Upper lobe of left lung (tissue), 6 donors: ENCODE measurements at regions not wholly inside any gene's neighbourhood (a gene's known extent, or its start where the extent isn't known, plus 50 kb on each side); places are given as distances from the start of the nearest gene placed in this dataset.

Experiments used
- ATAC-seq, 2 donors: fragments of 200-7000 bp; cut with Tn5 transposase; one replicate each; pipeline ENCODE4 v1.9.1; 2022; ENCODE audit warnings: mild to moderate bottlenecking in 2 of 2, moderate library complexity in 2 of 2; ENCODE audit not compliant: low FRiP score in 2 of 2
- DNase-seq, 2 donors: peaks; one replicate each; pipeline ENCODE4 v3.0.0-alpha.2; 2019 to 2020
- H3K27ac ChIP-seq, 4 donors: fragments of 200-600 bp; sonication (generic); one replicate each; pipeline ENCODE4 v1.5.1; 2016 to 2019
- H3K27me3 ChIP-seq, 4 donors: fragments of 200-600 bp; sonication (generic); one replicate each; pipeline ENCODE4 v1.5.1; 2017 to 2019
- H3K36me3 ChIP-seq, 4 donors: fragments of 200-600 bp; sonication (generic); one replicate each; pipeline ENCODE4 v1.5.1; 2016 to 2019
- H3K4me1 ChIP-seq, 4 donors: fragments of 200-600 bp; sonication (generic); one replicate each; pipeline ENCODE4 v1.5.1; 2018 to 2019
- H3K4me3 ChIP-seq, 4 donors: fragments of 200-600 bp; sonication (generic); one replicate each; pipeline ENCODE4 v1.5.1; 2017 to 2019; ENCODE audit warnings: mild to moderate bottlenecking in 2 of 4, moderate library complexity in 1 of 4
- H3K9me3 ChIP-seq, 4 donors: fragments of 200-600 bp; sonication (generic); one replicate each; pipeline ENCODE4 v1.5.1; 2018 to 2019
- EP300 ChIP-seq, 4 donors: sonication (generic); formaldehyde crosslinking; IDR thresholded peaks; one replicate each; pipeline ENCODE4 v1.5.1; 2017; ENCODE audit warnings: antibody characterized with exemption in 4 of 4, control low read depth in 2 of 4
- POLR2A ChIP-seq, 4 donors: fragments of 450-650 bp; IDR thresholded peaks; one replicate each; pipeline ENCODE4 v1.5.1; 2016 to 2017; ENCODE audit warnings: antibody characterized with exemption in 4 of 4, mild to moderate bottlenecking in 2 of 4
- POLR2AphosphoS5 ChIP-seq, 2 donors: sonication (generic); formaldehyde crosslinking; IDR thresholded peaks; one replicate each; pipeline ENCODE4 v1.5.1; 2017; ENCODE audit warnings: antibody characterized with exemption in 2 of 2
- WGBS, 2 donors: methylation state at CpG; one replicate each; pipeline ENCODE4 v1.1.5; 2017 to 2018; 5-methylcytosine and 5-hydroxymethylcytosine counted together
- TF ChIP-seq, protein P1 (sequence below), 6 experiments: fragments of 450-650 bp in 4 of 6; fragments of 200-600 bp in 2 of 6; sonication (generic) in 2 of 6; IDR thresholded peaks; one replicate each; pipeline ENCODE4 v1.5.1; 2016 to 2019; ENCODE audit warnings: antibody characterized with exemption in 6 of 6
- donor health status: DM: no; HTN: no; CAD: no; lungs with moderate emphysema.
- donor health status: DM: no; HTN: yes; CAD: no; lungs with severe emphysema.

DNA sequence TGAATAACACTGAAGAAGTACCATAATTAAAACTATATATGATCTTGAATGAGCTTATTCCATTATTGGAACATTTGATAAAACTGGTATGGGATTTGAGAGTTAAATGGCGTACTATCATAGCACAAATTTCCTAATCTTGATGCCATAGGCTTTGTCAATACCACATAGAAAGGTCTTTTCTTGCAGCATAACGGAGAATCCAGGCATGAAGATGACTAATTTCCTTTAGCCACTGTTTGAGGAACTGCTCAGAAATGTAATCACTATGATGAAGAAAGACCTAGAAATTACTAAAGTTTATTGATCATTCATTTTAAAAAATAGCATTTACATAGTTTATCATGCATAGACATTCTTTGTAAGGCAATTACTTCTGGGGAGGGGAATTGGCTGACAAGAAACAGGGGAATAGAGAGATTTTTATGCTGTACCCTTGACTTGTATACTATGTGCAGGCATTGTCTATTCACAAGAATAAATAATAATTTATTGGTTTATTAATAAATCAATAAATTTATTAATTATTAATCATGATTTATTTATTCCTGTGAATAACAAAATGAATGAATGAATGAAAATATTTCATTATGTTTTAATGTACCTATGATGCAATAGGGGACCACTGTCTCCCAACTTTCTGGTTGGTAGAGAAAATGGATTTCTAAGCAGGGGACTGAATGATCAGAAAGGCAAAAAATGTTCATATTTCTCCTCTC, 2676.6 kb downstream of the PCDH9 start:
- Histone ChIP-seq H3K9me3 (no peaks in the 10 kb centered on the region), H3K27ac (no peak overlapping the region), H3K27me3 (no peaks in the 10 kb centered on the region), H3K4me1 (no peaks in the 10 kb centered on the region), H3K4me3 (no peak overlapping the region), H3K36me3 (no peaks in the 10 kb centered on the region)
- ATAC-seq: no peak
- TF ChIP-seq, protein P1, sequence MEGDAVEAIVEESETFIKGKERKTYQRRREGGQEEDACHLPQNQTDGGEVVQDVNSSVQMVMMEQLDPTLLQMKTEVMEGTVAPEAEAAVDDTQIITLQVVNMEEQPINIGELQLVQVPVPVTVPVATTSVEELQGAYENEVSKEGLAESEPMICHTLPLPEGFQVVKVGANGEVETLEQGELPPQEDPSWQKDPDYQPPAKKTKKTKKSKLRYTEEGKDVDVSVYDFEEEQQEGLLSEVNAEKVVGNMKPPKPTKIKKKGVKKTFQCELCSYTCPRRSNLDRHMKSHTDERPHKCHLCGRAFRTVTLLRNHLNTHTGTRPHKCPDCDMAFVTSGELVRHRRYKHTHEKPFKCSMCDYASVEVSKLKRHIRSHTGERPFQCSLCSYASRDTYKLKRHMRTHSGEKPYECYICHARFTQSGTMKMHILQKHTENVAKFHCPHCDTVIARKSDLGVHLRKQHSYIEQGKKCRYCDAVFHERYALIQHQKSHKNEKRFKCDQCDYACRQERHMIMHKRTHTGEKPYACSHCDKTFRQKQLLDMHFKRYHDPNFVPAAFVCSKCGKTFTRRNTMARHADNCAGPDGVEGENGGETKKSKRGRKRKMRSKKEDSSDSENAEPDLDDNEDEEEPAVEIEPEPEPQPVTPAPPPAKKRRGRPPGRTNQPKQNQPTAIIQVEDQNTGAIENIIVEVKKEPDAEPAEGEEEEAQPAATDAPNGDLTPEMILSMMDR (IDR thresholded peaks at IDR 0.05): no peak
- TF ChIP-seq EP300 (IDR thresholded peaks at IDR 0.05): no peak
- TF ChIP-seq POLR2AphosphoS5 (IDR thresholded peaks at IDR 0.05): no peak
- TF ChIP-seq POLR2A (IDR thresholded peaks at IDR 0.05): no peak
- no peak for DNase-seq
- 66 to 72% methylated on average over 2 of the region's 2 CpGs for WGBS, 2 donors

DNA sequence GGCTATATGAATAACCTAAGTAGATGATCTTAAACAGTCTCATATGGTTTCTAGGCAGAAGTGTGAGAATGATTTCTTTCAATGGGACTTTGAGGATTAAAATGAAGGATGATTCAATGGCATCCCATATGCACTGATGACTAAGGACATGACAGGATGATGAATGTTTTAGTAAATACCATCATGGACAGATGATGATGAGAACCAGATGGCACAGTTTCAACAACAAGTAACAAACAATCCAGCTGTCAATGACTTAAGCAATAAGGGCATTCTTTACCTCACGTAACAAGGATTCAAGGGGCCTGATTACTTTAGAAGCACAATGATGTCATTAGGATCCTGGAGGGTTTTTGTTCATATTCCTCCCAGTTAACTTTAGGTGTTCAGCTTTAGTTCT, 2678.4 kb downstream of the PCDH9 start:
- DNase-seq (no peak), ATAC-seq (no peak)
- Histone ChIP-seq H3K27me3 (no peaks in the 10 kb centered on the region), H3K4me3 (no peak overlapping the region), H3K36me3 (no peaks in the 10 kb centered on the region), H3K9me3 (no peaks in the 10 kb centered on the region), H3K27ac (no peak overlapping the region), H3K4me1 (no peaks in the 10 kb centered on the region)
- TF ChIP-seq EP300 (IDR thresholded peaks at IDR 0.05) (no peak), POLR2A (IDR thresholded peaks at IDR 0.05) (no peak), POLR2AphosphoS5 (IDR thresholded peaks at IDR 0.05) (no peak)
- TF ChIP-seq, protein P1 (IDR thresholded peaks at IDR 0.05): no peak
- 70 to 79% methylated on average over 1 of the region's 1 CpG for WGBS, 2 donors

DNA sequence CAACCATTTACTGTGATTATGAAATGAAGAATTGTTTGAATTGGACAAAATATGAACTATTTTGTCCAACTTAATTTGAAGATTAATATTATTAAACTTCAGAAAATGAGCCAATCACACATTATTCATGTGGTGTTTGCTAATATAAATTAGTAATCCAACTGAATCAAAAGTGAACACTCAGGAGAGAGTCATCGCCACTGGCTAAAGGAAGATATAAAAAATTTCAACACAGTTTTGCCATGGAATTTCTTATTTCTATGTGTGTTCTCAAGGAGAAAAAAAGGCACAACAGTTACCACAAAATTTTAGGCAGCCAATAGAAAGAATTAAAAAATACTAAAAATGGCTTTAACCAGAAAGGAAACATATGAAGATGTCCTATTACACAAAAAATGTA, 2683.8 kb downstream of the PCDH9 start:
- Histone ChIP-seq H3K4me1 (no peaks in the 10 kb centered on the region), H3K27ac (no peak overlapping the region), H3K4me3 (no peak overlapping the region), H3K36me3 (no peaks in the 10 kb centered on the region), H3K9me3 (no peaks in the 10 kb centered on the region), H3K27me3 (no peaks in the 10 kb centered on the region)
- ATAC-seq: no peak
- no peak for DNase-seq
- whole genome bisulfite sequencing, 2 donors: 90 to 93% methylated on average over 1 of the region's 1 CpG
- TF ChIP-seq, protein P1 (IDR thresholded peaks at IDR 0.05): no peak
- TF ChIP-seq EP300 (IDR thresholded peaks at IDR 0.05): no peak
- TF ChIP-seq POLR2AphosphoS5 (IDR thresholded peaks at IDR 0.05): no peak
- no peak for TF ChIP-seq POLR2A (IDR thresholded peaks at IDR 0.05)

DNA sequence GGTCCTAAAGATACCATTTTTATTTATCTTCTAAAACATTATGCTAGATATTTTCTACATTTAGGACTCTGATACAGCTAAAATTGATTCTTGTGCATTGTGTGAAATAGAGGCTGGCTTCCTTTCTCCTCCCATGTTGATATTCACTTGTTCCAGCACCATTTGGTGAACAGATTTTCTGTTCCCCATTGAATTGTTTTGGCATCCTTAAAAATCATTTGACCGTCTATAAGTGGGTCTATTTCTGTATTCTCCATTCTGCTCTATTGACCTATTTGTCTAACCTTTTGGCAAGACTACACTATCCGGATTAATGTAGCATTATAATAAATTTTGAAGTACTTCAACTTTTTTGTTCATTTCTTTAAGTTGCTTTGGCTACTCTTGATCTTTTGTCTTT, 2689.2 kb downstream of the PCDH9 start:
- Histone ChIP-seq H3K9me3 (no peaks in the 10 kb centered on the region), H3K4me1 (no peaks in the 10 kb centered on the region), H3K27ac (no peak overlapping the region), H3K4me3 (no peak overlapping the region), H3K27me3 (no peaks in the 10 kb centered on the region), H3K36me3 (no peaks in the 10 kb centered on the region)
- 63 to 74% methylated on average over 2 of the region's 2 CpGs for whole genome bisulfite sequencing, 2 donors
- ATAC-seq (no peak), DNase-seq (no peak)
- no peak for TF ChIP-seq EP300 (IDR thresholded peaks at IDR 0.05)
- TF ChIP-seq, protein P1 (IDR thresholded peaks at IDR 0.05): no peak
- TF ChIP-seq POLR2A (IDR thresholded peaks at IDR 0.05): no peak
- TF ChIP-seq POLR2AphosphoS5 (IDR thresholded peaks at IDR 0.05): no peak

DNA sequence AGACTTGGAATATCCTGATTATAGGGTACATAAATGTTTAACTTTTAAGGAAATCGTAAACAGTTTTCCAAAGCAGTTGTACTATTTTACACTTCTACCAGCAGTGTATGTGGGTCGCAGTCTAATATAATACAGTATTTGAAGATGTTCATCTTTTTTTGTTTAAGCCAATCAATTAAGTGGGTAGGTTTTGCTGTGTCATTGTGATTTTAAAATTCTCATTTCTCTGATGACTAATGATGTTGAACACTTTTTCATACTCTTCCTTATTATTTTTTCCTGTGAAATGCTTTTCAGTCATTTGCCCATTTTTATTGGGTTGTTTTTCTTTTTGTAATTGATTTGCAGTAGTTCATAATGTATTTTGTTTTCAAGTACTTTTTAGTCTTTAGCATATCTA, 2689.7 kb downstream of the PCDH9 start:
- WGBS, 2 donors: 88 to 92% methylated on average over 2 of the region's 2 CpGs
- H3K9me3 ChIP-seq: no peaks in the 10 kb centered on the region
- H3K4me1 ChIP-seq: no peaks in the 10 kb centered on the region
- no peaks in the 10 kb centered on the region for H3K36me3 ChIP-seq
- ATAC-seq (no peak), DNase-seq (no peak)
- H3K4me3 ChIP-seq: no peak overlapping the region
- no peak for TF ChIP-seq EP300 (IDR thresholded peaks at IDR 0.05)
- no peak for TF ChIP-seq POLR2AphosphoS5 (IDR thresholded peaks at IDR 0.05)
- TF ChIP-seq, protein P1 (IDR thresholded peaks at IDR 0.05): no peak
- TF ChIP-seq POLR2A (IDR thresholded peaks at IDR 0.05): no peak
- no peak overlapping the region for H3K27ac ChIP-seq
- H3K27me3 ChIP-seq: no peaks in the 10 kb centered on the region
